ENCODE measurements at regions not wholly inside any gene's neighbourhood (a gene's known extent, or its start where the extent isn't known, plus 50 kb on each side); places are given as distances from the start of the nearest gene placed in this dataset.

DNA sequence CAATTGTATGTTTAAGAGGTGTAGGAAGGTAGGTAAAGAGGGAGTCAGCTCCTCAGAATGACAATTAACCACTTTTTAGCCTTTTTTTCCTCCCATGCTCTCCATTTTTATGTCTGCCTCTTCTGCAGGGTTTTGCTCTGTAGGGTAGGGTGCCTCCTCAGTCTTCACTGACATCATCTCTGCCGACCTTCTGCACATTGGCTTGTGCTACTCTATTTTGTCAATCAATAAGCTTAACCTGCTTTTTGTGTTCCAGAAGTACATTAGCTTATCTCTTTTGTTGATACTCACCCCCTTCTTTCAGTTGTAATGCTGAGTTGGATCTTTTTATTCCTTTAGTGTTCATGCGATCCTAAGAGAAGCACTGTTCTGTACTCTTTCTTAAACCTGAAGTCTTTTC is 323.2 kb downstream of the RDH14 start:
- no peaks in the 10 kb centered on the region for H3K36me3 Mint-ChIP-seq (ENCODE audit: low read depth)
- ATAC-seq (no peak), DNase-seq (no peak)
- no peak overlapping the region for H3K4me3 Mint-ChIP-seq
- H3K27me3 Mint-ChIP-seq = peaks cover 15% of the 10 kb centered on the region
- no peak overlapping the region for H3K27ac Mint-ChIP-seq
- no peaks in the 10 kb centered on the region for H3K4me1 Mint-ChIP-seq
- peaks cover 2% of the 10 kb centered on the region for H3K9me3 Mint-ChIP-seq

DNA sequence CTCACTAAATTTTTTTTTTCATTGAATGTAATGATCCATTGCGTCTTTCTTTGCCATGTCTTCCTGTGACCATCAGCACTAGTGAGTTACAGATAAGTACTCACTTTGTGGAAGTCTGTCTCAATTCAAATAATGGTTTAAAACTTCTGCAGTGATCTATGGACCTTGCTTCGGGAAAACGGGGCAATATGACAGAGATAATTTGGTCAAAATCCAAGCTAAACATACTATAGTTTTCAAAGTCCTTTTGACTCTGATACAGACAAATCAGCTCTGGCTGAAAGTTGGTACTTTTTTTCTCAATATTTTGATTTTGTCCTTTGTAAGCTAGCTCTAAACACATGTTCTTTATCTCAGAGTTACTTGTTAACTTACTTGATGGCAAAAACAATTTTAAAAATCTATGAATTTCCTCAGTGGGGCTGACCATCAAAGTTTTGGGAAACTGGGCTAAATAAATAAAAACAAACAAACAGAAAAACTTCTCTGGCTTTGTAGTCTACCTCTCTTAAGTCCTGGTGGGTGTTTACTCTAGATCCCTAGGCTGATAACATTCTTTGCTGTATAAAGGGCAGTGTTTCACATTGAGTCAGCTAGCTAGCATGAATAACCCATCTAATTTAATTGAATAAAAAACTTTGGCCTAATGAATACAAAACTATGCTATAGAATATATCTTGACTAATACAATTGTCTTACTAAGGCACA is 327.6 kb downstream of the RDH14 start:
- DNase-seq (no peak), ATAC-seq (no peak)
- Mint-ChIP-seq H3K27me3 (peaks cover 7% of the 10 kb centered on the region), H3K36me3 (ENCODE audit: low read depth) (no peaks in the 10 kb centered on the region), H3K4me3 (no peak overlapping the region), H3K27ac (no peak overlapping the region), H3K4me1 (no peaks in the 10 kb centered on the region), H3K9me3 (no peaks in the 10 kb centered on the region)

DNA sequence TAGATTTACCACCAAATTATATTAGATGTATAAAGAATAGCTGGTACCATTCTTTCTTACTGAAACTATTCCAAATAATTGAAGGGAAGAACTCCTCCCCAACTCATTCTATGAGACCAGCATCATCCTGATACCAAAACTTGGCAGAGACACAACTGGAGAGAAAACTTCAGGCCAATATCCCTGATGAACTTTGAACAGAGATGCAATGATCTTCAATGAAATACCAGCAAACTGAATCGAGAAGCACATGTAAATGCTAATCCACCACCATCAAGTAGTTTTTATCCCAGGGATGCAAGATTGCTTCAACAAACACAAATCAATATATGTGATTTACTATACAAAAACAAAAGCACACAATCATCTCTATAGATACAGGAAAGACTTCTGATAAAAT is 329.8 kb downstream of the RDH14 start:
- Mint-ChIP-seq H3K27me3 (peaks cover 4% of the 10 kb centered on the region), H3K9me3 (peaks cover 4% of the 10 kb centered on the region), H3K36me3 (ENCODE audit: low read depth) (no peaks in the 10 kb centered on the region), H3K27ac (no peak overlapping the region), H3K4me1 (no peaks in the 10 kb centered on the region), H3K4me3 (no peak overlapping the region)
- ATAC-seq (no peak), DNase-seq (no peak)

DNA sequence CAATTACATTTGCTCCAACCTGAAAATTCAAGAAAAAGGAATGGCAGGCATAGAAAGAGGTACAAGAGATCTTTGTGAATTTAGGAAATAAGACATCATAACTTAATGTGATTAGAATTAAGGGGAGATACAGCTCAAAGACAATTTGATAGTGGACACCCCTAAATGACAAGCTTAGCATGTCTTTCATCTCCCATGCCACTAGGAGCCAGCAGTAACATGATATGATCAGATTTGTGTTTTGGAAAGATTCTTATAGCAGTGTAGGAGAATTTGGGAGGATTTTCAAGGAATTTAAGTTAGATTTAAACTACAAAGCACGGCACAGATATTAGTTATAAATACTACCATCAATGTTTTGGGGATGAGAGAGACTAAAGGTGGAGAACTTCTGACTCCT is 340.8 kb downstream of the RDH14 start:
- ATAC-seq = no peak
- H3K27me3 Mint-ChIP-seq = no peaks in the 10 kb centered on the region
- no peaks in the 10 kb centered on the region for H3K9me3 Mint-ChIP-seq
- no peak for DNase-seq
- no peak overlapping the region for H3K4me3 Mint-ChIP-seq
- no peaks in the 10 kb centered on the region for H3K4me1 Mint-ChIP-seq
- H3K36me3 Mint-ChIP-seq (ENCODE audit: low read depth) = no peaks in the 10 kb centered on the region
- H3K27ac Mint-ChIP-seq = no peak overlapping the region

DNA sequence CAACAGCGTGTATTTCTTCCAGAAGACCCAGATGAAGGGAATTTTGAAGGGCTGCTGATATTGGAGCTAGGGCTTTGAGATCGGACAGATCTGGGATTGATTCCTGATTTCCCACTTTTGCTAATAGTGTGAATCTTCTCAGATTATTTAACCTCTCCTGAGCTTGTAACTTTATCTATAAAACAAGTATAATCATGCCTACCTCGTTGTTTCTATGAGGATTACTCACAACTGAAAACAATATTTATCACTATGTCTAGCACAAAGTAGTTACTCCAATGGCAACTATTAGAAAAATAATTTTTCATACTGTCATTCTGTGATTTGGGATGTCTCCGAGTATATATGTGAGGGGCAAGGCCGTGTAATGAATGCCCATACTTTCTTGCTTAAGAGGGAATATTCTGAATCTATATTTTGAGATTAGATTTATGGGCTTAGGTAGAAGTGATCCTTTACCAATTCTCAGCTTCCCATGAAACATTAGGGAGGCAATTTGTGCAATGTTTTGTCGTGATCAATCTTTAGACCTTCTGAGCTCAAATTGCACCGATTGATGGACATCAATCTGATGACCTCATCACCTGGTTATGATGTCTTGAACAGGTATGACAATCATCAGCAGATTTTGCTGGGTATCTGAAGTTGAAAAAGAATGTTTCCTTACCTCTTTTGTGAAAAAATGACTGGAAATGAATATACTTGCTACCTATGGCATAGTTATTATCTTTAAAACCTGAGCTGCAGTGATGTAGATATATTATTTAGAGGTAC is 339.9 kb downstream of the KCNS3 start:
- Mint-ChIP-seq H3K27me3 (no peaks in the 10 kb centered on the region), H3K4me3 (no peak overlapping the region), H3K27ac (no peak overlapping the region), H3K9me3 (no peaks in the 10 kb centered on the region), H3K36me3 (ENCODE audit: low read depth) (no peaks in the 10 kb centered on the region), H3K4me1 (no peaks in the 10 kb centered on the region)
- ATAC-seq = no peak
- DNase-seq = no peak

DNA sequence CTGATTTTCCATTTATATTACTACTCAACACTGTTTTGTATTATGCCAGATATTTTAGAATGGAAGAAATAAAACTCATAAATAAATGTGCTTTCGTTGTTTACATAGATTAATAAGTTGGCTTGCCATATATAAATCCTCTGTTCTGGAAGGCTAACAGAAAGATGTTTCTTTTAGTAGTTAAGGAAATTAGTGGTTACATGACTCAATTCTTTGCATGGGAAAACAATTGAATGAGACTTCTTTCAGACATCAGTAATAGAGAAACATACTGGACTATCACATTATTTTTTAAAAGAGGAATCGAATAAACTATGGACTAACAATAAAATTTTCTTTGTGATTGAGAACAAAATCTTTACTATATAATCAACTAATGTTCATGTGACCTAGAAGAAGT is 336.5 kb downstream of the KCNS3 start:
- no peaks in the 10 kb centered on the region for H3K36me3 Mint-ChIP-seq (ENCODE audit: low read depth)
- DNase-seq (no peak), ATAC-seq (no peak)
- no peak overlapping the region for H3K4me3 Mint-ChIP-seq
- H3K27ac Mint-ChIP-seq = no peak overlapping the region
- H3K27me3 Mint-ChIP-seq = no peaks in the 10 kb centered on the region
- H3K9me3 Mint-ChIP-seq = no peaks in the 10 kb centered on the region
- no peaks in the 10 kb centered on the region for H3K4me1 Mint-ChIP-seq

DNA sequence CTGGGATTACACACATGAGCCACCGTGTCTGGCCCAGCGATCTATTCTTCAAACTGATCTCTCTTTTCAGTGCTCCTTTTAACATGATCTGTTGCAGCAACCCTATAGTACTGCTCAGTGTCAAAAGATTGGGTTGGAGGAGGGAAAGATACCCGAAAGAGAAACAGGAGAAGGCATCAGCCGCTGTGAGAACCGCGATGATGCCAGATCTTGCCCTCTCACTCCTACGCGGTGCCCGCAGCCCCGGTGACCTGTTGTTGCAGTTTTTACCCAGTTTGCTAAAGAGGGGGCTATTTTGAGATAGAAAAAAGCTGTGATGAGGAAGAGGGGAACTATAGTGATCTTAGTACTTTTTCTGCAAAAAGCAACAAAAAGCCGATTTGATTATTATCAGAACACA is 335.5 kb downstream of the KCNS3 start:
- ATAC-seq (no peak), DNase-seq (no peak)
- no peak overlapping the region for H3K4me3 Mint-ChIP-seq
- no peaks in the 10 kb centered on the region for H3K27me3 Mint-ChIP-seq
- no peaks in the 10 kb centered on the region for H3K9me3 Mint-ChIP-seq
- H3K4me1 Mint-ChIP-seq = no peaks in the 10 kb centered on the region
- no peak overlapping the region for H3K27ac Mint-ChIP-seq
- no peaks in the 10 kb centered on the region for H3K36me3 Mint-ChIP-seq (ENCODE audit: low read depth)

DNA sequence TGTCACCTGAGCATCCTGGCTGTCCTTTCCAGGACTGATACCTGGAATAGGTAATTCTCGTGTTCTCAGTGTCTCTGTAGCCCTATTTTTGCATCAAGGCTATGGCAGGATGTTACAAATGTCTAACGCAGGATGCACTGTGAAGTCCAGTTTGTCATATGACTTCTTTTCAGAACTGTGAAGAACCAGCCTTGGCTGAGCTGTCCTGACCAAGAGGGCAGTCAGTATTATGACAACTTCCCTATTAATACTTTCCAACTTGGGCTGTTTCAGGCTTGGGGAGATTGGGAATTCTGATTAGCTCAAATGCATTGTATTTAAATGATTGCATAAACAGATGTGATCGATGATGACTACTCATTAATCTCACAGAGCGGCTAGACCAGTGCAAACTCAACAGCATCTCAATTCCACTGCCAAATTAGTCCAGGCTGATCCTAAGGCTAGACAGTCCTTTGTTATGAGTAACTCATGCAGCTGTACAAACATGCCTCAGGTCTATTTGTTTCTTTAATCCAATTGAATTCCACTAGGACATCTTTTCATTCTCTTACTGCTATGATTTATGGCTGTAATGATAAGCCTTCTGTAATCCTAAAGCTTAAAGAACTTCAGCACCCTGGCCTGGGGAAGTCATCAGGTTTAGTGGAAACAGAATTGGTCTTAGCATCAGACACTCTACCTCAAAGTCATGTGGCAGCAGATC is 331.6 kb downstream of the KCNS3 start:
- no peaks in the 10 kb centered on the region for H3K9me3 Mint-ChIP-seq
- no peak for ATAC-seq

DNA sequence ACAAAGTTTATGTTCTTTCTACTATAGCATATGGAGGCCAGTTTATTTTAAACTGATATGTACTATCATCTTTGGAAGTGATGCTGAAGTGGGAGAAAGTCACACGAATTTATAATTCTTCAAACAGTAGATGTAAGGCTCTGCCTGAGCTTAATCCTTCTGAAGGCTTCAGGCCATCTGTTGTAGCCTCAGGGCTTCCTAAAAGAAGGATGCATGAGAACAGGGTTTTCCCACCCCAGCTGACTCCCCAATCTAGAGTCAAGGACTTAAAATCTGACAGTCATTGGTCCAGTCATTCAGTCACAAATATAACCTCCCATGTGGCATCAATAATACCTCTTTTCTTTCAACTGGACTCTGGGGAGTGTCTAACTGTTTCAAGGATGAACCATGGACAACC is 330.5 kb downstream of the KCNS3 start:
- Mint-ChIP-seq H3K9me3 (no peaks in the 10 kb centered on the region), H3K27ac (no peak overlapping the region), H3K36me3 (ENCODE audit: low read depth) (no peaks in the 10 kb centered on the region), H3K4me1 (no peaks in the 10 kb centered on the region), H3K27me3 (no peaks in the 10 kb centered on the region), H3K4me3 (no peak overlapping the region)
- DNase-seq = no peak
- ATAC-seq = no peak

More for the DNA sequence above, 331.6 kb downstream of the KCNS3 start:
- H3K4me1 Mint-ChIP-seq = no peaks in the 10 kb centered on the region
- no peaks in the 10 kb centered on the region for H3K36me3 Mint-ChIP-seq (ENCODE audit: low read depth)
- H3K27me3 Mint-ChIP-seq = no peaks in the 10 kb centered on the region
- no peak overlapping the region for H3K4me3 Mint-ChIP-seq
- DNase-seq = no peak
- no peak overlapping the region for H3K27ac Mint-ChIP-seq

DNA sequence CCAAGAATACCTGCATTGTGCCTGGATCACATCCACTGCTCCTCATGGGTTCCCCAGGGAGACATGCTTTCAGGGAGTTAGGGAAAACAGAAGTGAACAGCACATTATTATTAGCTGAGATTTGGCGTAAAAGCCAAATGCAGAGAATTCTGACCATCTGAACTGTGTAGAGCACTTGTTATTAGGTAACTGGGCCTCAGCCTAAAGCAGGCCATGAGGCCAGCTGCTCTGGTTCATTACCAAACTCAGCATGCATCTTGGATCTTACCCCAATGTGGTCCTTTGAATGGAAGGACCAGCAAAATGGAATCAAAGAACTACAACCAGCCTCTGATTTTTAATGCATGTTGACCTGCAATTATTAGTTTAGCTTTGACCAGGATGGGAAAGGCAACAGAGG is 322.3 kb downstream of the KCNS3 start:
- H3K9me3 Mint-ChIP-seq = no peaks in the 10 kb centered on the region
- H3K27ac Mint-ChIP-seq = no peak overlapping the region
- H3K27me3 Mint-ChIP-seq = no peaks in the 10 kb centered on the region
- ATAC-seq = no peak
- H3K4me1 Mint-ChIP-seq = no peaks in the 10 kb centered on the region
- H3K4me3 Mint-ChIP-seq = no peak overlapping the region
- no peak for DNase-seq
- no peaks in the 10 kb centered on the region for H3K36me3 Mint-ChIP-seq (ENCODE audit: low read depth)

DNA sequence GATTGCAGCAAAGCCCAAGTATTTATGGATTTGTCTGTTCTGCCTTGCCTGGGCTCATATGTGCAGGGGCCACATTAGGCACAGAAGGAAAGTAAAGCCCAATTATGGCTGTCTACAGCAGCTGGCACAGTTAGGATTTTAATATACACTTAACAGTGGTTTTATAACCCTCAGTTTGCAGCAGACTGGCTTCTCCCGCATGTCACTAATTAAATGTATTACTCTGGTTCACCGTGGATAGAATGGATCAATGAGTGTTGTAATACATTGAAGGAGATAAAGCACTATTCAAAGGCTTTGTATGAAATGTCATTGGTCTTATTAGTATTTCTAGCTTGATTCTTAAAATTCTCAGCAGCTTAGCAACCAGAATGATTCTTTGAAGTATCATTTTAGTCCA is 320.2 kb downstream of the KCNS3 start:
- Mint-ChIP-seq H3K36me3 (ENCODE audit: low read depth) (no peaks in the 10 kb centered on the region), H3K27ac (no peak overlapping the region), H3K4me1 (no peaks in the 10 kb centered on the region), H3K4me3 (no peak overlapping the region), H3K9me3 (no peaks in the 10 kb centered on the region), H3K27me3 (no peaks in the 10 kb centered on the region)
- DNase-seq = no peak
- no peak for ATAC-seq

DNA sequence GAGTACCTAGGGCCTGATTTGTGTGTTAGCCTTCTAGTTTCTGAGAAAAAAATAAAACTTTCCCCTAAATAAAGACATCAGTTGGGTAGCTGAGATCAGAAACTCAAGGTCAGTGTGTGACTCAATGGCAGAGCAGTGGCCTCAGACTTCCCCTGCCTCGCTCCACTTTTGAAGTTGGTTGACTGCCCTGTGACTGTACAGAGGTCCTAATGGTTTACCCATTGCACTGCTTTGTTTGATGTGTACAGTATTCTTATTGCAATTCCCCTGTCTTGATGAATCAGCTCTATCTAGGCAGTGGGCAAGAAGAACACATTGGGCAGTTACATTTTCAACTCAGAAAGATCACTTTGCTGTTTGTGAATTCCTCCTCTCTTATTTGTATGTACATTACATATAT is 315.7 kb downstream of the KCNS3 start:
- Mint-ChIP-seq H3K27me3 (no peaks in the 10 kb centered on the region), H3K27ac (no peak overlapping the region), H3K4me1 (no peaks in the 10 kb centered on the region), H3K9me3 (no peaks in the 10 kb centered on the region), H3K4me3 (no peak overlapping the region), H3K36me3 (ENCODE audit: low read depth) (no peaks in the 10 kb centered on the region)
- ATAC-seq (no peak), DNase-seq (no peak)

DNA sequence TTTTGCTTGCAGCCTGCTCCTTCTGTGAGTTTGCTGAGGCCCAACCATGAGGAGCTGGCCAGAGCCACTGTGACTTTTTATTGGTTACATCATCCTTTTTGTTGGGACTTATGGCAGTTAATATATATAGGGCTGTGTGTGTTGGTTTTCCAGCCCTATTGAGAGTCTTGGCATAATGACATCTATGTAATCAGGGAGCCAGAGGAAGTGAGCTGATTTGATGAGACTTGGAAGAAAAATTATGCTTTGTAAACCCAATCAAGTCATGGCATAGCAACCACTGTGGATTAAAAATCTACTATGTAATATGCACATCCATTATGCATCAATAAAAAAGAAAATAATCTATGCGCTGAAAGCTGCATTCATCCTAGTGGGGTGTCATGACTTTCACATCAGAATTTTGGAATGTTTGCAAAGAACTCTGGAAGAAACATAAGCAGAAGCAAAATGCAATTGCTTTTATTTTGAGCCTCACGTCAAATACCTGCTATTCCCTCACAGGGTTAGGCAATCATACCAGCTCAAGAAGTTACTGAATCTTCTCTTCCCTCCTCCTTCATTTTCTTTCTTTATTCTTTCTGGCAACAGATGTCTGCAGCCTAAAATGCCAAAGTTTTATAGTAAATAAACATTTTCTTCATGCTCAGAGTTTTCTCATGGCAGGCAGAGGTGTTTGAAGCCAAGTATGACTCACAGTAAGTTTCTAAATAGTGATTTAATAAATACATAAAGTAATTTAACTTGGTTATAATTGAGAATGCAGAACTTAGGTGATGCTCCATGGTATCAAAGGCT is 308.5 kb downstream of the KCNS3 start:
- no peak for DNase-seq

DNA sequence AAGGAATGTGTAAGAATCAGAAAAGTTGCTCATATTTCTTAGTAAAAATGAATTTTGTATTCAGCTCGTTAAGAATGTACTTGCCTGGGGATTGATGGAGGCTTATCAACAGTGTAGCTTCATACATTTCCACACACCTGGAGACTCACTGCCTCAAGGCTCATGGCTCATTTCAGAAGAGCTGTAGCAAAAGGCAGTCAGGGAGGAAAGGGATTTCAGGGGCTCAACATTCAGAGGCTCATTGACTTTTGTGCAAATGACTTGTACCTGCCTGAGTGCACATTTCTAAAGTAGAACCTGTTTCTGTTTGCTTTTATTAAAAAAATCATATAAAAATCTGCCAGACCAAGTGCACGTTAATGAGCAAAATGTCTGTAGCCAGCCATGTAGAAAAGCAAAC is 304.4 kb downstream of the KCNS3 start:
- H3K27me3 Mint-ChIP-seq = peaks cover 13% of the 10 kb centered on the region
- no peak for ATAC-seq
- no peaks in the 10 kb centered on the region for H3K36me3 Mint-ChIP-seq (ENCODE audit: low read depth)

More for the DNA sequence above, 308.5 kb downstream of the KCNS3 start:
- Mint-ChIP-seq H3K9me3 (no peaks in the 10 kb centered on the region), H3K36me3 (ENCODE audit: low read depth) (no peaks in the 10 kb centered on the region), H3K27me3 (peaks cover 9% of the 10 kb centered on the region), H3K27ac (no peak overlapping the region), H3K4me3 (no peak overlapping the region), H3K4me1 (no peaks in the 10 kb centered on the region)
- no peak for ATAC-seq

More for the DNA sequence above, 304.4 kb downstream of the KCNS3 start:
- Mint-ChIP-seq H3K4me3 (no peak overlapping the region), H3K9me3 (no peaks in the 10 kb centered on the region), H3K4me1 (no peaks in the 10 kb centered on the region), H3K27ac (no peak overlapping the region)
- DNase-seq = no peak

Measured in activated naive CD8-positive, alpha-beta T cell treated with anti-CD3 and anti-CD28 coated beads, Interleukin-2, amount 50 U/mL, for 24 hours (primary cell).